Activated CD4-positive, alpha-beta memory T cell treated with anti-CD3 and anti-CD28 coated beads, Interleukin-2, amount 10 ng/mL, durations not matched to agents 7 days and 5 days (primary cell): ENCODE measurements at regions not wholly inside any gene's neighbourhood (a gene's known extent, or its start where the extent isn't known, plus 50 kb on each side); places are given as distances from the start of the nearest gene placed in this dataset.
"Not testable (repeated sequence)": the region's sequence is repeated elsewhere in the genome, so short reads cannot be mapped to it uniquely, and the experiment has no call there.

Experiments used
- CTCF ChIA-PET: fragments of 350-600 bp; sonication (Branson Sonifier 250); formaldehyde crosslinking; loops from one replicate; lab custom pipeline; 2021; ENCODE audit warnings: antibody characterized with exemption, inconsistent platforms; lab: Charles Lee
- POLR2A ChIA-PET: fragments of 350-600 bp; sonication (Branson Sonifier 250); formaldehyde crosslinking; loops from one replicate; lab custom pipeline; 2021; ENCODE audit warnings: antibody characterized with exemption; lab: Charles Lee
- DNase-seq: peaks from one replicate; pipeline ENCODE4 v3.0.0-alpha.2; 2020
- H3K27ac Mint-ChIP-seq: one replicate; pipeline ENCODE4 v1.8.0; 2021; ENCODE audit warnings: mild to moderate bottlenecking, mixed read lengths
- H3K27me3 Mint-ChIP-seq: one replicate; pipeline ENCODE4 v1.8.0; 2021; ENCODE audit warnings: mixed read lengths
- H3K36me3 Mint-ChIP-seq: one replicate; pipeline ENCODE4 v1.8.0; 2021; ENCODE audit warnings: low read depth, mixed read lengths
- H3K4me1 Mint-ChIP-seq: one replicate; pipeline ENCODE4 v1.8.0; 2021; ENCODE audit warnings: mixed read lengths
- H3K4me3 Mint-ChIP-seq: one replicate; pipeline ENCODE4 v1.8.0; 2021; ENCODE audit warnings: mild to moderate bottlenecking, mixed read lengths
- H3K9me3 Mint-ChIP-seq: one replicate; pipeline ENCODE4 v1.8.0; 2021; ENCODE audit warnings: mixed read lengths

DNA sequence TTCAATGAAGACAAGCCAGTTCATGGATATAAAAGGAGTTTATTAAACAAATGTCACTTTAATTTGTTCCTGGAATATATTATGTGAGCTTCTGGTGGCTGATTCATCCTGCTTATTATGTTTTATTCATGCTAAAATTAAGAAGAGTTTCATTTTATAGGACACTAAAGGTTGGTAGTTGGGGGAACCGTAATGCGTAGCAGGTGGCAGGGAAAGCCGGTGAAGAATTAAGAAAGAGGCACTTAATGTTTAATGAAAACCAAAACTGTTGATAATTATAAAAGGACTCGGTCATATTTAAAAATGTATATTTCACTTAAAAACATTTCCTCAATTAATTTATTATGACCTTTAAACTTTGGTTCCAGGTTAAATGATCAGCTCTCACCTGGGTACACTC, 94.3 kb downstream of the XKR3 start:
- H3K36me3 Mint-ChIP-seq, H3K9me3 Mint-ChIP-seq, H3K27ac Mint-ChIP-seq, DNase-seq, H3K4me1 Mint-ChIP-seq, H3K4me3 Mint-ChIP-seq, CTCF ChIA-PET, POLR2A ChIA-PET, H3K27me3 Mint-ChIP-seq: not testable (repeated sequence)

DNA sequence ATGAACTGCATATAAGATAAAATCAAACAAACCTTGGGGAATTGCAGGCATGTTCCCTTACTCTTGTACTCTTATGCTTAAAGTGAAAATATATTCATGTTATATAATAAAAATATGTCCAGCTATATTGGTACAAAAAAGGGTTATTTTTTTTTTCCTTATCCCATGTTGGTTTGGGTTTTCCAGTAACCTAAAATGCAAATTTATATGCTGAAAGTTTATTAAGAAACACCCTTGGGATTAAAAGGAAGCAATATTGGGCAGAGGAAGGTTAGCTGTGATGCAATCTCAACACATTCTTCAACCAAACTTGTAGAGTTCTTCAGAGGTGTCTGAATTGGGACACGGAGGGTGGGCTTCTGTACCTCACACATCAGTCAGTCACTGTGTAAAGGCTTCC, 97.7 kb downstream of the XKR3 start:
- POLR2A ChIA-PET, CTCF ChIA-PET, H3K4me3 Mint-ChIP-seq, H3K27ac Mint-ChIP-seq, H3K36me3 Mint-ChIP-seq, H3K4me1 Mint-ChIP-seq, H3K9me3 Mint-ChIP-seq, DNase-seq, H3K27me3 Mint-ChIP-seq: not testable (repeated sequence)

DNA sequence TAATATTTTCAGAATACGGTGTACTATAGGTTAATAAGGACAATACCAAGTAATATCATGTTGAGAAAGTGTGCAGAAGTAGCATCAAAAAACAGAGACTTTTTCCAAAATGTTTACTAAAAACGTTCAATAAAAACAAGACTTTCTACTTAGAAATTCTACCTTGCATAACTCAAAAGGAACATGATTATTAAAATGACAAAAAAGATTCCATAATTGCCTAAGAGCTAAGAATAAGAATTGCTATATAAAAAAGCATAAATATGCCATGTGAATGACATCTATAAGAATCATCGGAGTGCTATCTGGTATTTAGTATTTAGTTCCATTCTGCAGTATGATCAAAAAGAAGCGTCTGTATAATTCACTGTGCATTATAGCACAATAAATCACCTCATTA, 102.0 kb downstream of the XKR3 start:
- H3K4me3 Mint-ChIP-seq, H3K4me1 Mint-ChIP-seq, POLR2A ChIA-PET, CTCF ChIA-PET, H3K27ac Mint-ChIP-seq, H3K27me3 Mint-ChIP-seq, H3K36me3 Mint-ChIP-seq, DNase-seq, H3K9me3 Mint-ChIP-seq: not testable (repeated sequence)

DNA sequence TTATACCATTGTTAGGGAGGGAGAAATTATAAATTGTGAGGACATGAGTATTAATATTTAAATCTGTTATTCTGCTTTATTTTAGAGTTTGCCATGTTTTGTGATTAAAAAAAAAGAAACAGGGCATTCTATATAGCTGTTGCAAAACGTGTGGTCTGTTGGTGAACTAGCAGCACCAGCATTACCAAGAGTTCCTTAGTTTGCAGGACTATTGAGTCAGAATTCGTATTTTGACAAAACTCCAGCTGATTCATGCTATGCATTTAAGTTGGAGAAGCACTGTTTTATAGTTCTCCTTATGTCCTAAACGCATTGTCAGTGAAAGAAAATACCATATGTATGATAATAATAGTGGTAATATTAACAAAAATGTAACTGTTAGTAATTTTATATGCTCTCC, 102.6 kb downstream of the XKR3 start:
- CTCF ChIA-PET, POLR2A ChIA-PET: not testable (repeated sequence)

DNA sequence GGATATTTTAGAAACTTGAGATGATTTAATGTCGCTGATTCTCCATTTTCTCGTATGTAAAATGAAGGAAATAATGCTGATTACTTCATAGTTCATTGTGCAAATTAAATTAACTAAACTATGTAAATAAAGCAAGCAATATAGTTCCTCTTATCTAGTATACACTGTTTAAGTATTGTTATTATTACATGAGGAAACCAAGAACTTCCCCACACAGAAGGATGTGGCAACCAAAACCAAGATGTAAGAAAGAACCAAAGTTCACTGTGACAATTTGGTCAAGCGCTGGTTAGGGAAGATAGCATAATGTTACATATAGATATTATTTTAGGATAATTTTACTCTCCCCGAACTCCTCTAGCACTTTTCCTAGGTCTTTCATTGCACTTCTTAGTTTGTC, 103.2 kb downstream of the XKR3 start:
- no peak for DNase-seq
- Mint-ChIP-seq H3K36me3 (no peaks in the 10 kb centered on the region), H3K4me1 (no peaks in the 10 kb centered on the region), H3K4me3 (no peak overlapping the region), H3K27me3 (no peaks in the 10 kb centered on the region), H3K27ac (no peak overlapping the region), H3K9me3 (no peaks in the 10 kb centered on the region)
- ChIA-PET CTCF (no interaction called here), POLR2A (no interaction called here)

More for the DNA sequence above, 102.6 kb downstream of the XKR3 start:
- H3K4me1 Mint-ChIP-seq, H3K9me3 Mint-ChIP-seq, H3K27me3 Mint-ChIP-seq, DNase-seq, H3K4me3 Mint-ChIP-seq, H3K27ac Mint-ChIP-seq, H3K36me3 Mint-ChIP-seq: not testable (repeated sequence)

GRCh38 chr22:16717699-16718558, 107.3 kb downstream of the XKR3 start:
- DNase-seq: no peak
- no peak overlapping the region for H3K27ac Mint-ChIP-seq
- no peaks in the 10 kb centered on the region for H3K27me3 Mint-ChIP-seq
- POLR2A ChIA-PET: no interaction called here
- no peaks in the 10 kb centered on the region for H3K4me1 Mint-ChIP-seq
- H3K4me3 Mint-ChIP-seq: no peak overlapping the region
- no peaks in the 10 kb centered on the region for H3K9me3 Mint-ChIP-seq
- CTCF ChIA-PET: no interaction called here
- no peaks in the 10 kb centered on the region for H3K36me3 Mint-ChIP-seq

DNA sequence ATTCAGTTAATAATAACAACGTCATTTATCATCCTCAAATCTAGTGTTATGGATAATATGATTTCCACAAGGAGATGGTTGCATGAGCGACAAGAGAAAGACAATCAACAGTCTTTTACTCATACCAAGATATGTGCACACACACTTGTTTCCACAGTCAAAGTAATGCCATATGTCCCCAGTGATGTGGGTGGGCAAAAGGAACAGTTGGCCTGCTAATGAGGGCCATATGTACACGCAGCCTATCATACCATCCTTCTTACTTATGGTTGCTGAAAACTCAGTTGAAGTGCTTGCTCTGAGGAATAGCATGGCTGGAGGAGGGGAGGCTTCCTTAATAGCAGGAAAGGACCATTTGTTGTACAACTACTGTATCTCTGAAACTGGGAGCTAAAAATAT, 110.6 kb downstream of the XKR3 start:
- H3K9me3 Mint-ChIP-seq, DNase-seq, H3K27ac Mint-ChIP-seq, POLR2A ChIA-PET, H3K36me3 Mint-ChIP-seq, H3K27me3 Mint-ChIP-seq, CTCF ChIA-PET, H3K4me1 Mint-ChIP-seq, H3K4me3 Mint-ChIP-seq: not testable (repeated sequence)

DNA sequence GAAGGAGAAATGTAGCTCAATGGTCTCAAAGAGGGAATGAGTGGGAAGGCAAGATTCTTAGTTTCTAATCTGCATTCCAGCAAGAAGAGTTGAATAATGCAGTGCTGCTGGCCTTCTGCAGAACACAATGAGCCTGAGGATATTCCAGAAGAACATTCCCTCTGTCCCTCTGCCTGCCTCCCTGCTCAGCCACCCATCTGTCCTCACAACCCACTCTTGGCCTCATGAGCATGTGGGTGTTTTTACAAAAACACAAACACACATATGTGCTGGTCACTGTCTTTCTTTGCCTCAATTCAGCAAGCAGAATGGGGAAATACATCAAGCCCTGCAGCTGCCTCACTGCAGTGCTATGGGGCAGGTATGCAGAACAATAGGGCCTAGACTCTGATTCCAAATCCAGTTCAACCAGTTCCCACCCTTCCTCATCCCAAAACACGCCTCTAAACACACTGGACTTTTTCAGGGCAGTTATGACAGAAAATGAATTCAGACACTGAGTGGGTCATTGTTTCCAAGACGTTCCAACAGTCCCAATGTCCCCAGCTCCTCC, 109.8 kb upstream of the CCT8L2 start:
- H3K27me3 Mint-ChIP-seq, H3K4me3 Mint-ChIP-seq, H3K9me3 Mint-ChIP-seq, POLR2A ChIA-PET, CTCF ChIA-PET, H3K36me3 Mint-ChIP-seq, H3K4me1 Mint-ChIP-seq, H3K27ac Mint-ChIP-seq, DNase-seq: not testable (repeated sequence)

DNA sequence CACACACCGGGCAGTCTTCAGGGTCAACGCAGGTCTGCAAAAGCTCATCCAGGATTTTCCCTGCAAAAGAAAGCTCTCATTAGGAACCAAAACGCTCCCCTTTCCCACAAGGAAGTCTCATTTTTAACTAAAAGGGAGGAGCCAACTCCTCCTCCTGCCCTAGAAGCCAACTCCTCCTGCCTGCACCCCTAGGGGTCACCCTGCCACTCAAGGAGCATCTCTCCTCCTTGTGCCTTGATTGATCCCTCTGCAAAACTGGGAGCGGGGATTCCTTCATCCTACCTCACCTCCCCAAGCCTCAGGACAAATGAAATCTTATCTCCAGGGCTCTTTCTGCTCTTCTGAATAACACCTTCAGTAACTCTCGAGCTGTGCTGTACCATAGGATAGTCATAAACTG, 107.8 kb upstream of the CCT8L2 start:
- DNase-seq, H3K27ac Mint-ChIP-seq, H3K4me1 Mint-ChIP-seq, H3K9me3 Mint-ChIP-seq, POLR2A ChIA-PET, H3K36me3 Mint-ChIP-seq, H3K4me3 Mint-ChIP-seq, CTCF ChIA-PET, H3K27me3 Mint-ChIP-seq: not testable (repeated sequence)

GRCh38 chr22:16699326-16699725, 106.7 kb upstream of the CCT8L2 start:
- H3K27me3 Mint-ChIP-seq: no peaks in the 10 kb centered on the region
- POLR2A ChIA-PET: interaction anchor here (0.6 kb wide), 1 partner anchor 9 kb away, joined by 4 read pairs; no protein-coding TSS in a partner anchor

DNA sequence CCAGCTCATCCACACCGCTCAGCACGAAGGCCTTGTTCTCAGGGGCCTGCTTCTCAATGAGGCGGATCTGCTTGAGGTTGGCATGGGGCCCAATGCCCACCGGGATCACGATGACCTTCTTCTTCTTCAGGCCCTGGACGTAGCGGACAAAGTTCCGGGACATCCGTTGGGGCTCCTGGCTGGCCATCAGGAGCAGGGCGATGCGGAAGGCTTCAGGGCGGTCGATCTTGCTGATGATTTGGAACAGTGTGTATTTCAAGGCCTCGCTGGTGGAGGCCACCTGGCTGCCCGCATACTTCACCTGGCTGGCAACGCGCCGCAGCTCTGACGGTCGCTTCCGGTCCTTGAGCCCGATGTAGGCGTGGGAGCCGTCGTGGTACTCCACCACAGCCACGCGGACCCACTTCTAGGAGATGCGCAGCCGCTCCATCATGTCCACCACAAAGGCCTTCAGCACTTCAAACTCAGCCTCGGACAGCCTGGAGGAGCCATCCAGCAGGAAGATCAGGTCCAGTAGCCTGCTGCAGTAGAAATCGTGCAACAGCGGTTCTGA, 105.0 kb upstream of the CCT8L2 start:
- H3K4me3 Mint-ChIP-seq, DNase-seq, POLR2A ChIA-PET, H3K4me1 Mint-ChIP-seq, H3K27ac Mint-ChIP-seq, H3K27me3 Mint-ChIP-seq, H3K9me3 Mint-ChIP-seq, CTCF ChIA-PET, H3K36me3 Mint-ChIP-seq: not testable (repeated sequence)

More at GRCh38 chr22:16699326-16699725, 106.7 kb upstream of the CCT8L2 start:
- H3K36me3 Mint-ChIP-seq: no peaks in the 10 kb centered on the region
- peaks cover 7% of the 10 kb centered on the region for H3K9me3 Mint-ChIP-seq
- no peaks in the 10 kb centered on the region for H3K4me1 Mint-ChIP-seq
- CTCF ChIA-PET: no interaction called here
- no peak overlapping the region for H3K4me3 Mint-ChIP-seq
- DNase-seq: no peak
- H3K27ac Mint-ChIP-seq: no peak overlapping the region

GRCh38 chr22:16696900-16697299, 104.3 kb upstream of the CCT8L2 start:
- POLR2A ChIA-PET, CTCF ChIA-PET, H3K4me1 Mint-ChIP-seq, H3K27ac Mint-ChIP-seq, H3K36me3 Mint-ChIP-seq, H3K27me3 Mint-ChIP-seq, H3K9me3 Mint-ChIP-seq, DNase-seq, H3K4me3 Mint-ChIP-seq: not testable (repeated sequence)

DNA sequence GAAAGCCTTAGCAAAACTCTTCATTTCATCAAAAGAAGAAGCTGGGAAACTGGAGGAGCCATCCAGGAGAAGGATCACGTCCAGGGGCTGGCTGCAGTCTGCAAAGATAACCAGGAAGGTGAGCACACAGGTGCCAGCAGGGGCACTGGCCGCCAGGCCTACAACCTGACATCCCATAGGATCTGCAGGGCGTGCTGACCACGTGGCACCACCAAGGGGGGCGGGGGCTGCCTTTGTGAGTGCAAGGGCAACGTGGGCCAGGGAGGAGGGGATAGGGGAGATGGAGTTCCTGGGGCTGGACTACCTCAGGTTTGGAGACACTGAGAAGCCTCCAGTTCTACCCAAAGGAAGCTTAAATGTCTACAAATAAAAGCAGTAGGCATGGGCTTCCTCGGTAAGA, 102.7 kb upstream of the CCT8L2 start:
- no peak overlapping the region for H3K27ac Mint-ChIP-seq
- CTCF ChIA-PET: no interaction called here
- H3K36me3 Mint-ChIP-seq: no peaks in the 10 kb centered on the region
- POLR2A ChIA-PET: no interaction called here
- H3K27me3 Mint-ChIP-seq: no peaks in the 10 kb centered on the region
- no peaks in the 10 kb centered on the region for H3K4me1 Mint-ChIP-seq
- DNase-seq: no peak
- no peak overlapping the region for H3K4me3 Mint-ChIP-seq
- peaks cover 4% of the 10 kb centered on the region for H3K9me3 Mint-ChIP-seq

DNA sequence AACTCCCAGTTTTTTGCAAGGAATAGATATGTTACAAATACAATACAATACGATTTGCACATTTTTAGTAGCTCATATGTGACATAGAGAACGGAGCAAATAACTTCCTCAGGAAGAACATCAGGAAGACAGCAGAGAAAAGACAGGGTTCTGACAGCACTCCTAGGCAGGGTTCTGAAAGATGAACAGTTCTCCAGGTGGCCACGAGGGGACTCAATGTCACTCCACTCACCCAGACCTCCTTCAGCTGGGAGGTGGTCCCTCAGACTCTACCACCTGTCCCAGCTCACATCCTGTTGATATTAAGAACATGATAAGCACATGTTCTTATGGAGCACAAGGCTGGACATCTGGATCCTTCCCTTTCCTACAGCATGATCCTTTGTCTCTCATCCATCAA, 101.1 kb upstream of the CCT8L2 start:
- H3K4me3 Mint-ChIP-seq, H3K27ac Mint-ChIP-seq, H3K9me3 Mint-ChIP-seq, H3K36me3 Mint-ChIP-seq, DNase-seq, H3K27me3 Mint-ChIP-seq, CTCF ChIA-PET, POLR2A ChIA-PET, H3K4me1 Mint-ChIP-seq: not testable (repeated sequence)
